ENCODE measurements at regions not wholly inside any gene's neighbourhood (a gene's known extent, or its start where the extent isn't known, plus 50 kb on each side); places are given as distances from the start of the nearest gene placed in this dataset.

- no peak overlapping the region for H3K27ac ChIP-seq (ENCODE audit: insufficient read depth, low read depth, low read length)
- H3K79me2 ChIP-seq (ENCODE audit: control insufficient read depth, insufficient read depth, low read length) = no peaks in the 10 kb centered on the region
- no peak overlapping the region for H2AFZ ChIP-seq (ENCODE audit: low read depth, low read length)
- FAIRE-seq (no peak), DNase-seq (ENCODE audit: low read depth, low spot score) (no peak)
- ChIA-PET POLR2A (no interaction called here), CTCF (no interaction called here)
- H3K9me1 ChIP-seq (replicated peaks; ENCODE audit: control insufficient read depth, extremely low read depth, insufficient read depth, low read length) = no peaks in the 10 kb centered on the region
- intact Hi-C loops (cut with micrococcal nuclease) (no loop called here), dilution Hi-C loops (cut with MboI; ENCODE audit: extremely low pct_ligation_motif_present, low sequenced_read_pairs) (no loop called here)
- H3K4me2 ChIP-seq (ENCODE audit: insufficient read depth, low read length) = no peak overlapping the region
- no peak overlapping the region for H3K9ac ChIP-seq (replicated peaks; ENCODE audit: extremely low read depth, insufficient read depth, low read length)
- H3K27me3 ChIP-seq (ENCODE audit: control insufficient read depth in 2 of 2, insufficient read depth in 2 of 2, low read length in 2 of 2) = peaks cover 7 to 14% of the 10 kb centered on the region in 2 experiments
- H3K9me3 ChIP-seq (replicated peaks; ENCODE audit: control insufficient read depth, insufficient read depth, low read length) = no peaks in the 10 kb centered on the region
- no peak for TF ChIP-seq CTCF (IDR thresholded peaks at IDR 0.05; ENCODE audit: extremely low read depth in 1 of 2, insufficient read depth in 1 of 2, low read depth in 1 of 2, low read length in 2 of 2)
- TF ChIP-seq MAX (IDR thresholded peaks at IDR 0.05; ENCODE audit: insufficient read depth, insufficient read length) = no peak
- no peak for TF ChIP-seq POLR2A (IDR thresholded peaks at IDR 0.05; ENCODE audit: low read depth, low read length)
- TF ChIP-seq JUN (IDR thresholded peaks at IDR 0.05; ENCODE audit: borderline replicate concordance, insufficient read depth, insufficient read length, low read depth) = no peak
- TF ChIP-seq GATA2 (IDR thresholded peaks at IDR 0.05; ENCODE audit: insufficient read depth, insufficient read length, low read depth, low read length) = no peak
- TF ChIP-seq FOS (IDR thresholded peaks at IDR 0.05; ENCODE audit: borderline replicate concordance, insufficient read depth, low read length) = no peak
- no peak for TF ChIP-seq MYC (IDR thresholded peaks at IDR 0.05; ENCODE audit: low read depth, low read length)
- no peak for TF ChIP-seq POLR2AphosphoS5 (IDR thresholded peaks at IDR 0.05; ENCODE audit: insufficient read depth, low read depth, low read length)
- no peak for TF ChIP-seq EZH2 (IDR thresholded peaks at IDR 0.05; ENCODE audit: borderline replicate concordance, low read depth, low read length, severe bottlenecking)
- H3K4me1 ChIP-seq (ENCODE audit: control insufficient read depth, extremely low read depth, insufficient read depth, low read length) = no peaks in the 10 kb centered on the region
- no peaks in the 10 kb centered on the region for H4K20me1 ChIP-seq (replicated peaks; ENCODE audit: control insufficient read depth, extremely low read depth, insufficient read depth, low read length)
- no TSS peak for BruUV-seq (replicated peaks)
- no peak overlapping the region for H3K4me3 ChIP-seq (replicated peaks in 1 of 3; ENCODE audit: insufficient read depth in 1 of 3, low read depth in 1 of 3, low read length in 3 of 3)
- H3K36me3 ChIP-seq (ENCODE audit: control insufficient read depth in 2 of 2, extremely low read depth in 1 of 2, insufficient read depth in 2 of 2, low read length in 2 of 2) = no peaks in the 10 kb centered on the region
Measured at GRCh38 chr4:37763831-37764230, 62.7 kb upstream of the PGM2 start.

Measured in endothelial cell of umbilical vein (primary cell).